ENCODE measurements at regions not wholly inside any gene's neighbourhood (a gene's known extent, or its start where the extent isn't known, plus 50 kb on each side); places are given as distances from the start of the nearest gene placed in this dataset.

GRCh38 chr6:113629975-113630737, 227.0 kb upstream of the MARCKS start:
- no peak for DNase-seq (ENCODE audit: extremely low spot score)
- Histone ChIP-seq H3K4me3 (ENCODE audit: low read depth, low read length) (no peak overlapping the region), H3K36me3 (ENCODE audit: insufficient read depth) (no peaks in the 10 kb centered on the region), H3K4me1 (ENCODE audit: insufficient read depth) (no peaks in the 10 kb centered on the region), H3K27ac (ENCODE audit: low read depth) (no peak overlapping the region)
- 43% methylated on average over 1 of the region's 1 CpG for WGBS

GRCh38 chr6:113630738-113631535, 226.2 kb upstream of the MARCKS start:
- Histone ChIP-seq H3K36me3 (ENCODE audit: insufficient read depth) (no peaks in the 10 kb centered on the region), H3K27ac (ENCODE audit: low read depth) (peak overlapping the region; percentile 84), H3K4me1 (ENCODE audit: insufficient read depth) (no peaks in the 10 kb centered on the region), H3K4me3 (ENCODE audit: low read depth, low read length) (no peak overlapping the region)
- WGBS = 76% methylated on average over 7 of the region's 7 CpGs
- DNase-seq (ENCODE audit: extremely low spot score) = no peak

GRCh38 chr6:113631666-113632065, 225.5 kb upstream of the MARCKS start:
- Histone ChIP-seq H3K27ac (ENCODE audit: low read depth) (peak overlapping the region; percentile 84), H3K4me3 (ENCODE audit: low read depth, low read length) (no peak overlapping the region), H3K36me3 (ENCODE audit: insufficient read depth) (no peaks in the 10 kb centered on the region), H3K4me1 (ENCODE audit: insufficient read depth) (no peaks in the 10 kb centered on the region)
- no peak for DNase-seq (ENCODE audit: extremely low spot score)
- WGBS = 85% methylated on average over 3 of the region's 3 CpGs

- no peaks in the 10 kb centered on the region for H3K4me1 ChIP-seq (ENCODE audit: insufficient read depth)
- H3K36me3 ChIP-seq (ENCODE audit: insufficient read depth) = no peaks in the 10 kb centered on the region
- H3K4me3 ChIP-seq (ENCODE audit: low read depth, low read length) = no peak overlapping the region
- peak; percentile 77 for DNase-seq (ENCODE audit: extremely low spot score)
- WGBS = 30% methylated on average over 8 of the region's 8 CpGs
- no peak overlapping the region for H3K27ac ChIP-seq (ENCODE audit: low read depth)
Measured at GRCh38 chr6:113632220-113632864, 224.8 kb upstream of the MARCKS start.

- H3K4me1 ChIP-seq (ENCODE audit: insufficient read depth) = no peaks in the 10 kb centered on the region
- no peak overlapping the region for H3K4me3 ChIP-seq (ENCODE audit: low read depth, low read length)
- H3K27ac ChIP-seq (ENCODE audit: low read depth) = no peak overlapping the region
- DNase-seq (ENCODE audit: extremely low spot score) = no peak
- H3K36me3 ChIP-seq (ENCODE audit: insufficient read depth) = no peaks in the 10 kb centered on the region
Measured at GRCh38 chr6:113633638-113634037, 223.5 kb upstream of the MARCKS start.

GRCh38 chr6:113634352-113635163, 222.6 kb upstream of the MARCKS start:
- H3K27ac ChIP-seq (ENCODE audit: low read depth) = no peak overlapping the region
- WGBS = 77% methylated on average over 4 of the region's 4 CpGs
- no peaks in the 10 kb centered on the region for H3K36me3 ChIP-seq (ENCODE audit: insufficient read depth)
- H3K4me3 ChIP-seq (ENCODE audit: low read depth, low read length) = no peak overlapping the region
- DNase-seq (ENCODE audit: extremely low spot score) = no peak
- H3K4me1 ChIP-seq (ENCODE audit: insufficient read depth) = no peaks in the 10 kb centered on the region

GRCh38 chr6:113635222-113635986, 221.7 kb upstream of the MARCKS start:
- no peak for DNase-seq (ENCODE audit: extremely low spot score)
- Histone ChIP-seq H3K27ac (ENCODE audit: low read depth) (no peak overlapping the region), H3K4me3 (ENCODE audit: low read depth, low read length) (no peak overlapping the region), H3K36me3 (ENCODE audit: insufficient read depth) (no peaks in the 10 kb centered on the region), H3K4me1 (ENCODE audit: insufficient read depth) (no peaks in the 10 kb centered on the region)
- WGBS = 25% methylated on average over 1 of the region's 1 CpG

- Histone ChIP-seq H3K27ac (ENCODE audit: low read depth) (no peak overlapping the region), H3K36me3 (ENCODE audit: insufficient read depth) (no peaks in the 10 kb centered on the region), H3K4me1 (ENCODE audit: insufficient read depth) (no peaks in the 10 kb centered on the region), H3K4me3 (ENCODE audit: low read depth, low read length) (no peak overlapping the region)
- 54% methylated on average over 1 of the region's 1 CpG for WGBS
- no peak for DNase-seq (ENCODE audit: extremely low spot score)
Measured at GRCh38 chr6:113636357-113636824, 220.8 kb upstream of the MARCKS start.

GRCh38 chr6:113640051-113640450, 217.1 kb upstream of the MARCKS start:
- Histone ChIP-seq H3K36me3 (ENCODE audit: insufficient read depth) (no peaks in the 10 kb centered on the region), H3K27ac (ENCODE audit: low read depth) (no peak overlapping the region), H3K4me3 (ENCODE audit: low read depth, low read length) (no peak overlapping the region), H3K4me1 (ENCODE audit: insufficient read depth) (peaks cover 1% of the 10 kb centered on the region)
- DNase-seq (ENCODE audit: extremely low spot score) = no peak

GRCh38 chr6:113642001-113642713, 215.0 kb upstream of the MARCKS start:
- Histone ChIP-seq H3K27ac (ENCODE audit: low read depth) (no peak overlapping the region), H3K4me1 (ENCODE audit: insufficient read depth) (peaks cover 1% of the 10 kb centered on the region), H3K36me3 (ENCODE audit: insufficient read depth) (no peaks in the 10 kb centered on the region), H3K4me3 (ENCODE audit: low read depth, low read length) (no peak overlapping the region)
- DNase-seq (ENCODE audit: extremely low spot score) = no peak
- 86% methylated on average over 7 of the region's 7 CpGs for WGBS

- no peak for DNase-seq (ENCODE audit: extremely low spot score)
- 66% methylated on average over 2 of the region's 2 CpGs for WGBS
- no peak overlapping the region for H3K27ac ChIP-seq (ENCODE audit: low read depth)
- H3K36me3 ChIP-seq (ENCODE audit: insufficient read depth) = no peaks in the 10 kb centered on the region
- H3K4me3 ChIP-seq (ENCODE audit: low read depth, low read length) = no peak overlapping the region
- peaks cover 1% of the 10 kb centered on the region for H3K4me1 ChIP-seq (ENCODE audit: insufficient read depth)
Measured at GRCh38 chr6:113642714-113643406, 214.3 kb upstream of the MARCKS start.

GRCh38 chr6:113643407-113643770, 213.8 kb upstream of the MARCKS start:
- 64% methylated on average over 2 of the region's 2 CpGs for WGBS
- Histone ChIP-seq H3K4me1 (ENCODE audit: insufficient read depth) (peaks cover 1% of the 10 kb centered on the region), H3K4me3 (ENCODE audit: low read depth, low read length) (no peak overlapping the region), H3K27ac (ENCODE audit: low read depth) (no peak overlapping the region), H3K36me3 (ENCODE audit: insufficient read depth) (no peaks in the 10 kb centered on the region)
- DNase-seq (ENCODE audit: extremely low spot score) = no peak
